GM12872 (cell line): ENCODE measurements at regions not wholly inside any gene's neighbourhood (a gene's known extent, or its start where the extent isn't known, plus 50 kb on each side); places are given as distances from the start of the nearest gene placed in this dataset.

ENCODE experiments used
- TF ChIP-seq, protein P1 (sequence below): IDR thresholded peaks from 3 replicates; pipeline ENCODE4 v1.5.1; 2011; ENCODE audit warnings: low read depth, mild to moderate bottlenecking, low read length, moderate library complexity; ENCODE audit not compliant: insufficient read depth

DNA sequence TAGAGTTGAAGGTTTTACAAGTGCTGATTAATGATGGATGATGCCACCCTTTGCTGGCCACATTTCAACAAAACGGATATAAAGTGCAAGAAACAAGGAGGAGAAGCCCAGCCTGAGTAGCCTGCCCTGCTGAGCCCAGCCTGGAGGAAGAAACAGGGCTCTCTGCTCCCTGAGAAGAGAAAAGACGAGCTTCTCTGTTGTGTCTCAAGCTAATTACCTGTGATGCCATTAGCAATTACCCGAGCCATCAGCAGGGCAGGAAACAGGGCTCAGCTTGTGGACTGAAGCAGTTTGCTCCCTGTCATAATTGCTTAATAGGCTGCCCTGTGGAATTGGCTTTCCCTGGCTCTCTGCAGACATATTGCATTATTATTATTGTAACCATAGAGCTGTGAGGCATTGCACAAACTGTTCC, 709.3 kb upstream of the AUTS2 start:
- TF ChIP-seq, protein P1, sequence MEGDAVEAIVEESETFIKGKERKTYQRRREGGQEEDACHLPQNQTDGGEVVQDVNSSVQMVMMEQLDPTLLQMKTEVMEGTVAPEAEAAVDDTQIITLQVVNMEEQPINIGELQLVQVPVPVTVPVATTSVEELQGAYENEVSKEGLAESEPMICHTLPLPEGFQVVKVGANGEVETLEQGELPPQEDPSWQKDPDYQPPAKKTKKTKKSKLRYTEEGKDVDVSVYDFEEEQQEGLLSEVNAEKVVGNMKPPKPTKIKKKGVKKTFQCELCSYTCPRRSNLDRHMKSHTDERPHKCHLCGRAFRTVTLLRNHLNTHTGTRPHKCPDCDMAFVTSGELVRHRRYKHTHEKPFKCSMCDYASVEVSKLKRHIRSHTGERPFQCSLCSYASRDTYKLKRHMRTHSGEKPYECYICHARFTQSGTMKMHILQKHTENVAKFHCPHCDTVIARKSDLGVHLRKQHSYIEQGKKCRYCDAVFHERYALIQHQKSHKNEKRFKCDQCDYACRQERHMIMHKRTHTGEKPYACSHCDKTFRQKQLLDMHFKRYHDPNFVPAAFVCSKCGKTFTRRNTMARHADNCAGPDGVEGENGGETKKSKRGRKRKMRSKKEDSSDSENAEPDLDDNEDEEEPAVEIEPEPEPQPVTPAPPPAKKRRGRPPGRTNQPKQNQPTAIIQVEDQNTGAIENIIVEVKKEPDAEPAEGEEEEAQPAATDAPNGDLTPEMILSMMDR: no peak

DNA sequence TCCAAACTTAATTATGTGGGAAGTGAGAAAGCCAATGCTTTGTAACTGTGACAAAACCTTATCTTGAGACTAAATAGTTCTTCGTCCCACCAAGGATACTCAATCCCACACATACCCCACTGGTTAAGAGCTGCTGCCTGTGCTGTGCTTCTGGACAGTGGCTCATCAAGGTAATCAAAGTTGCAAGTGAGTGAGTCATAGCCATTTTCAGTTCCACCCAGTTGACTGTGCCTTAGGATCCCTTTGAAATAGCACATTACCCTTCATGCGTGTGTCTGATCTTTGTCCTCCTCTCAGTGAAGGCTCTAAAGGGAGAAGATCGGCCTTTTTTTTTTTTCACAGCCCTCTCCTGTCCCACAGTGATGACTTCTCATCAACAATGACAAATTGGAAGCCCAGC, 706.0 kb upstream of the AUTS2 start:
- TF ChIP-seq, protein P1: no peak

DNA sequence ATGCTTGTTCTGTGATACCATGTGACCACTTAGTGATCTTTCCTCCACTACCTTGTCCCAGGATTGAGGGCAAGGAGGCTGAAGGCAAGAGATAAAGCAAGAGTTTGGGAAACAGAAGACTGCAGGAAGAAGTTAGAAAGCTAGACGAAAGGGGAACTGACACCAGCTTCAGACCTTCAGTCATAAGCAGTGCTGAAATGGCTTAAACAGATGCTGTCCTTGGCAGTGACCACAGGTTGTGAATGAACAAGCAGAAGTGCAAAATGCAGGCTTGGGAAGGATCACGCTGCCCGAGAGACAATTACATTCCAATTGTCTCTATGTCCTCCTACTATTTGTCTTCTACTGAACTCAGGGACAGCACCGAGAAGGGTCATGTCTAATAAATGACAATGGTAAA, 704.9 kb upstream of the AUTS2 start:
- TF ChIP-seq, protein P1: no peak

- TF ChIP-seq, protein P1: no peak
Measured at GRCh38 chr7:68900096-68900495, 698.2 kb upstream of the AUTS2 start.

DNA sequence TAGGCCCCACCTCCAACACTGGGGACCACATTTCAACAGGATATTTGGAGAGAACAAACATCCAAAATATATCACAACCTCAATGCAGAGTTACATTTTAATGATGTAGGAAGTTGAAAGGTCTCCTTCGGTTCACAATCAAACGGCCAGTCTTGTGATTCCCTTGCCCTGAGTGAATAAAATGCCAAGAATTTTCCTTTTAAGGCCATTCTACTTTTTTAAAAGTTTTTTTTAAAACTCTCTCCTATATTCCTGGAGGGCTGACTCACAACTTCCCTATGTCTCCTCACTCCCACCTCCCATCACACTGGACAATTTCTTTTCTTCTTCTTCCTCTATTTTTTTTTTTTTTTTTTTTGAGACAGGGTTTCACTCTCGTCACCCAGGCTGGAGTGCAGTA, 693.6 kb upstream of the AUTS2 start:
- TF ChIP-seq, protein P1: no peak

GRCh38 chr7:68911754-68912153, 686.5 kb upstream of the AUTS2 start:
- TF ChIP-seq, protein P1: no peak

DNA sequence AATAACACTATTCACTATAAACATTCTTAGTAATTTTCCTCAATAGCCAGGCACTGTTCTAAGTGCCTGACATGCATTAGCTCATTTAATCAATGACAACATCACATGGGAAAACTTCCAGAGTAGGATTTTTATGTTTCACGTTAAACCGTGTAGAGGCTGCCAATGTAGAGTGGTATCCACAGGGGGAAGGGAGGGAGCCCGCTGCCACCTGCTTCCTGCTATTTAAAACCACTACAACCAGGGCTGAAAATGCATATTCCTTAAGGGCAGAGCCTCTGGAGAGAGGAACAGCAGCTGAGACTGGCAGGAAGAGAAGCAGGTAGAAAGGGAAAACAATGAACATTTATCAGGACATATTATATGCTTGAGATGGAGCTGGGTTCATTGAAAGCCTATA, 684.3 kb upstream of the AUTS2 start:
- TF ChIP-seq, protein P1: no peak
